ENCODE measurements at regions not wholly inside any gene's neighbourhood (a gene's known extent, or its start where the extent isn't known, plus 50 kb on each side); places are given as distances from the start of the nearest gene placed in this dataset.
A peak's percentile ranks its signal among the peaks of the same experiment; 100 is the strongest.

GRCh38 chr13:104779311-104779993 is 1713.2 kb upstream of the SLC10A2 start:
- Histone ChIP-seq H3K36me3 (ENCODE audit: control insufficient read depth, low read length) (no peaks in the 10 kb centered on the region), H3K27me3 (ENCODE audit: control insufficient read depth, low read length) (no peaks in the 10 kb centered on the region), H3K27ac (ENCODE audit: low read depth, low read length) (no peak overlapping the region), H3K4me1 (ENCODE audit: control insufficient read depth, low read length) (no peaks in the 10 kb centered on the region), H4K20me1 (ENCODE audit: control insufficient read depth, insufficient read depth, low read depth, low read length) (no peaks in the 10 kb centered on the region), H3K9me3 (ENCODE audit: control insufficient read depth, insufficient read depth, low read length) (no peaks in the 10 kb centered on the region), H3F3A (ENCODE audit: control insufficient read depth, insufficient read depth) (no peaks in the 10 kb centered on the region), H3K4me2 (ENCODE audit: low read length) (no peak overlapping the region), H3K4me3 (ENCODE audit: low read length) (no peak overlapping the region), H3K9me2 (replicated peaks; ENCODE audit: control insufficient read depth, low read length) (no peaks in the 10 kb centered on the region), H3K79me2 (ENCODE audit: control insufficient read depth, low read length) (no peaks in the 10 kb centered on the region)
- TF ChIP-seq EZH2phosphoT487 (IDR thresholded peaks at IDR 0.05; ENCODE audit: borderline replicate concordance, low read length), result no peak
- TF ChIP-seq, protein P1, sequence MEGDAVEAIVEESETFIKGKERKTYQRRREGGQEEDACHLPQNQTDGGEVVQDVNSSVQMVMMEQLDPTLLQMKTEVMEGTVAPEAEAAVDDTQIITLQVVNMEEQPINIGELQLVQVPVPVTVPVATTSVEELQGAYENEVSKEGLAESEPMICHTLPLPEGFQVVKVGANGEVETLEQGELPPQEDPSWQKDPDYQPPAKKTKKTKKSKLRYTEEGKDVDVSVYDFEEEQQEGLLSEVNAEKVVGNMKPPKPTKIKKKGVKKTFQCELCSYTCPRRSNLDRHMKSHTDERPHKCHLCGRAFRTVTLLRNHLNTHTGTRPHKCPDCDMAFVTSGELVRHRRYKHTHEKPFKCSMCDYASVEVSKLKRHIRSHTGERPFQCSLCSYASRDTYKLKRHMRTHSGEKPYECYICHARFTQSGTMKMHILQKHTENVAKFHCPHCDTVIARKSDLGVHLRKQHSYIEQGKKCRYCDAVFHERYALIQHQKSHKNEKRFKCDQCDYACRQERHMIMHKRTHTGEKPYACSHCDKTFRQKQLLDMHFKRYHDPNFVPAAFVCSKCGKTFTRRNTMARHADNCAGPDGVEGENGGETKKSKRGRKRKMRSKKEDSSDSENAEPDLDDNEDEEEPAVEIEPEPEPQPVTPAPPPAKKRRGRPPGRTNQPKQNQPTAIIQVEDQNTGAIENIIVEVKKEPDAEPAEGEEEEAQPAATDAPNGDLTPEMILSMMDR (IDR thresholded peaks at IDR 0.05; ENCODE audit: low read depth, low read length, poor library complexity, severe bottlenecking), result no peak

- Histone ChIP-seq H3K9me3 (ENCODE audit: control insufficient read depth, insufficient read depth, low read length) (no peaks in the 10 kb centered on the region), H4K20me1 (ENCODE audit: control insufficient read depth, insufficient read depth, low read depth, low read length) (no peaks in the 10 kb centered on the region), H3K36me3 (ENCODE audit: control insufficient read depth, low read length) (no peaks in the 10 kb centered on the region), H3K79me2 (ENCODE audit: control insufficient read depth, low read length) (no peaks in the 10 kb centered on the region), H3K9me2 (replicated peaks; ENCODE audit: control insufficient read depth, low read length) (no peaks in the 10 kb centered on the region), H3F3A (ENCODE audit: control insufficient read depth, insufficient read depth) (no peaks in the 10 kb centered on the region), H3K4me2 (ENCODE audit: low read length) (no peak overlapping the region), H3K27me3 (ENCODE audit: control insufficient read depth, low read length) (no peaks in the 10 kb centered on the region), H3K27ac (ENCODE audit: low read depth, low read length) (no peak overlapping the region), H3K4me3 (ENCODE audit: low read length) (no peak overlapping the region), H3K4me1 (ENCODE audit: control insufficient read depth, low read length) (no peaks in the 10 kb centered on the region)
- no peak for TF ChIP-seq EZH2phosphoT487 (IDR thresholded peaks at IDR 0.05; ENCODE audit: borderline replicate concordance, low read length)
- TF ChIP-seq, protein P1 (IDR thresholded peaks at IDR 0.05; ENCODE audit: low read depth, low read length, poor library complexity, severe bottlenecking), result peak; percentile 68
These were observed 1707.6 kb upstream of the SLC10A2 start for GRCh38 chr13:104773775-104774174.

GRCh38 chr13:104769545-104769944 is 1703.3 kb upstream of the SLC10A2 start:
- no peaks in the 10 kb centered on the region for H3K9me2 ChIP-seq (replicated peaks; ENCODE audit: control insufficient read depth, low read length)
- H3K27ac ChIP-seq (ENCODE audit: low read depth, low read length), result no peak overlapping the region
- no peak overlapping the region for H3K4me3 ChIP-seq (ENCODE audit: low read length)
- TF ChIP-seq, protein P1 (IDR thresholded peaks at IDR 0.05; ENCODE audit: low read depth, low read length, poor library complexity, severe bottlenecking), result no peak
- no peak for TF ChIP-seq EZH2phosphoT487 (IDR thresholded peaks at IDR 0.05; ENCODE audit: borderline replicate concordance, low read length)
- no peaks in the 10 kb centered on the region for H3K9me3 ChIP-seq (ENCODE audit: control insufficient read depth, insufficient read depth, low read length)
- H3K4me1 ChIP-seq (ENCODE audit: control insufficient read depth, low read length), result no peaks in the 10 kb centered on the region
- no peaks in the 10 kb centered on the region for H3K27me3 ChIP-seq (ENCODE audit: control insufficient read depth, low read length)
- H4K20me1 ChIP-seq (ENCODE audit: control insufficient read depth, insufficient read depth, low read depth, low read length), result no peaks in the 10 kb centered on the region
- H3K79me2 ChIP-seq (ENCODE audit: control insufficient read depth, low read length), result no peaks in the 10 kb centered on the region
- no peak overlapping the region for H3K4me2 ChIP-seq (ENCODE audit: low read length)
- H3F3A ChIP-seq (ENCODE audit: control insufficient read depth, insufficient read depth), result no peaks in the 10 kb centered on the region
- H3K36me3 ChIP-seq (ENCODE audit: control insufficient read depth, low read length), result no peaks in the 10 kb centered on the region
